NK-92 treated with Interleukin-12 subunit alpha and Interleukin-12 subunit beta, amount 100 ng/mL, for 24 hours (cell line): ENCODE measurements at regions not wholly inside any gene's neighbourhood (a gene's known extent, or its start where the extent isn't known, plus 50 kb on each side); places are given as distances from the start of the nearest gene placed in this dataset.
"Not testable (repeated sequence)": the region's sequence is repeated elsewhere in the genome, so short reads cannot be mapped to it uniquely, and the experiment has no call there.

Source experiments
- DNase-seq: peaks from one replicate; lab custom pipeline; 2025; lab: John Stamatoyannopoulos, UW

DNA sequence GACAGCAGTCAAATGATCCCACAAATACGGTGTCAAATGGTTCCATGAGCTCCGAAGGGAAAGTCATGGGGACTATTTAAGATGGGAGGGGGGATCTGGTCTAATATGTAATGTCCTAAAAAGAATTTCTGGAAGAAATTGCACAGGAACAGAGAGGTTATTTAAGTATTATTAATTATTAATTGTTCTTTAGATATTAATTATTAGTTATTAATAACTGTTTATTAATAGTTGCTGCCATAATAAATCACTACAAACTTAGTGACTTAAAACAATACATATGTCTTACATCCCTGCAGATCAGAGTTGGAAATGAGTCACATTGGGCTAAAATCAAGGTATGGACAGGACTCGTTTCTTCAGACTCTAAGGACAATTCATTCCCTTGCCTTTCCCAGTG, 588.2 kb upstream of the NR2F2 start:
- DNase-seq: no peak

- no peak for DNase-seq
Observed at GRCh38 chr15:95742836-95743235, 587.7 kb upstream of the NR2F2 start.

DNA sequence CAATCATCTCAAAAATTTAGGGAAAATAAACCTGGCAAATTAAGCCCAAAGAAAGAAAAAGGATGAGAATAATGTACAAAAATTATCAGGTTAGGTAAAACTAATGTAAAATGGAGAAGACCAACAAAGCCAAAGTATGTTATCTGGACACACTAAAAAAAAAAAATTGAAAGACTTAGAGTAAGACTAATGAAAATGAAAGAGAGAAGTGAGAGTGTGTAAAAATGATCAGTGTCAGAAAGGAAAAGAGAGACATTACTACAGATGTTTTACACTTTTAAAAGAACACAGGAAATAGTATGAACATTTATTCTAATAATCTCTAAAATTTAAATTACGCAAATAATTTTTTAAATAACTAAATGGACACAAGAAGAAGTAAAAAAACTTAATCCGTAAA, 573.3 kb upstream of the NR2F2 start:
- DNase-seq: no peak

GRCh38 chr15:95758451-95758850, 572.0 kb upstream of the NR2F2 start:
- DNase-seq: no peak

GRCh38 chr15:95758851-95759250, 571.6 kb upstream of the NR2F2 start:
- DNase-seq: no peak

DNA sequence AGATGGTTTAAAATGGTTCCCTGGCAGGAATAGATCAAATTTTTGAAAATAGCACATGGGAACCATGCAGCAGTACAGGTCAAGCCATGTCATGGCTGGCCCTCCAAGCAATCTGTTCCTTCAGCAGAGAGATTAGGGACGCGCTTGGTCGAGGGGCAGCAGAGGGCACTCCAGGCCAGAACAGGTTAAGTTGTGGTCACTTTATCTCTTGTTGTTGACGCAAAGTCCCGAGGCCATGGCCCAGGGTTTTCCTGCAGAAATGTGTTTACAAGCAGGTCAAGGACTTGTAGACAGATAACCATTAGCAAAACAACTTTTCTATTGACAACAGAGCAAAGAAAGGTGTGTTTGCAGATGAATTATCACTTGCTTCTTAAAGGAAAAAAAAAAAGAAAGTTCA, 570.0 kb upstream of the NR2F2 start:
- no peak for DNase-seq

GRCh38 chr15:95761501-95762165, 568.9 kb upstream of the NR2F2 start:
- DNase-seq: no peak

- DNase-seq: no peak
Observed at GRCh38 chr15:95763426-95763825, 567.1 kb upstream of the NR2F2 start.

DNA sequence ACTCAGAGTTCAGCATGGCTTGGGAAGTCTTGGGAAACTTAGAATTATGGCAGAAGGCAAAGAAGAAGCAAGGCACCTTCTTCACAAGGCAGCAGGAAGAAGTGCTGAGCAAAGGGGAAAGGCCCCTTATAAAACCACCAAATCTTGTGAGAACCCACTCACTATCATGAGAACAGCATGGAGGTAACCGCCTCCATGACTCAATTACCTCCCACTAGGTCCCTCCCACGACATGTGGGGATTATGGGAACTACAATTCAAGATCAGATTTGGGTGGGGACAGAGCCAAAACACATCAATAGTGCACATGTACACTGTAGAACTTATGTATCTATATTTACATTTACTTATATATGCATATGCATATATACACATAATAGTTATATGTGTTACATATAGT, 565.3 kb upstream of the NR2F2 start:
- no peak for DNase-seq

DNA sequence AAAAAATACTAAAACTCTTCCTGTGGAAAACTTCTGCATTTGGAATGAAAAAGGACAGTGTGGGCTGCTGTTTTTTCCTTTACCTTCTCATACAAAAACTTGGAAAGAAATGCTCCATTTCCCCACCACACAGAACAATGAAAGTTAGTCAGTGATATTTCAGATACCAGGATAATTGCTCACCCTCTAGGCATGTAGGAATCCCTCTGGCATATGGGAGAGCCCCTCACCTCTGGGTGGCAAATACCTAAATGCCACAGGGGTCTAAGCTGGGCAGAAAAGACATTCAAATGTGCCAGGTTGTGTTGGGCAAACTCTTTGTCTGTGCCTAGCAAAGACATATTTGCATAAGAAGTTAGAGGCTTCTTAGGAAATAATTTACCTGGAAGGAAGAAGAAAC, 560.3 kb upstream of the NR2F2 start:
- DNase-seq: no peak

GRCh38 chr15:95772982-95773381, 557.5 kb upstream of the NR2F2 start:
- no peak for DNase-seq

DNA sequence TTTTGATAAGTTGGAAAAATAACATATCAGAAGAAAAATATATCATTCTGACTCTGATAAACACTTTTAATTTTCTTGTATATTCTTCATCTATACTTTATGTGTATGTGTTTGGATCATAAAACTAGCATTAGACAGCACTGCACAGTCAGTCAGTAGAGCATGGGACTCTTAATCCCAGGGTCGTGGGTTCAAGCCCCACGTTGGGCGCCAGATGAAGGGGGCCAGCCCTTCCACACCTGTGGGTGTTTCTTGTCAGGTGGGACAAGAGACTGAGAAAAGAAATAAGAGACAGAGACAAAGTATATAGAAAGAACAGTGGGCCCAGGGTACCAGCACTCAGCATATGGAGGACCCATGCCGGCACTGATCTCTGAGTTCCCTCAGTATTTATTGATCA, 546.0 kb upstream of the NR2F2 start:
- DNase-seq: no peak

DNA sequence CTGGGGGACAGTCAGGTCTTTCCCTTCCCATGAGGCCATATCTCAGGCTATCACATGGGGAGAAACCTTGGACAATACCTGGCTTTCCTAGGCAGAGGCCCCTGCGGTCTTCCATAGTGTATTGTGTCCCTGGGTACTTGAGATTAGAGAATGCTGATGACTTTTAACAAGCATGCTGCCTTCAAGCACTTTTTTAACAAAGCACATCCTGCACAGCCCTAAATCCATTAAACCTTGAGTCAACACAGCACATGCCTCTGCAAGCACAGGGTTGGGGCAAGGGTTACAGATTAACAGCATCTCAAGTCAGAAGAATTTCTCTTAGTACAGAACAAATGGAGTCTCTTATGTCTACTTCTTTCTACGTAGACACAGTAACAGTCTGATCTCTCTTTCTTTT, 545.2 kb upstream of the NR2F2 start:
- DNase-seq: not testable (repeated sequence)

GRCh38 chr15:95793231-95793630, 537.3 kb upstream of the NR2F2 start:
- DNase-seq: no peak

GRCh38 chr15:95795386-95795785, 535.1 kb upstream of the NR2F2 start:
- no peak for DNase-seq

GRCh38 chr15:95799286-95800200, 531.0 kb upstream of the NR2F2 start:
- no peak for DNase-seq

DNA sequence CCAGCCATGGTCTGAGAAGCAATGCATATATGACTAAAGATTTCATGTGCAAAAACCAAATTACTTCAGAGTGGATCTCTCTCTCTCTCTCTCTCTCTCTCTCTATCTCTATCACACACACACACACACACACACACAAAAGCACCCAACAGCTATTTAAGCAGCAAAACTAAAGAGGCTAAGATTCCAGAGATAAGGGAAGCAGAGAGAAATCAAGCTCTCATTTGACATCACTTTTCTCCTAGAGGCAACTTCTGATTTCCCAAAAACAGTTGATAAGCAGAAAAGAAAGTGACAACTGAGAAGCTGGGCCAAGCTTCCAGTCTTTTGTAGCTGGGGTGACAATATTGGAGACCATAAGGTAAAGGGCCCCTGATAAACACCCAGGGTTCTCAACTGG, 526.0 kb upstream of the NR2F2 start:
- DNase-seq: no peak

DNA sequence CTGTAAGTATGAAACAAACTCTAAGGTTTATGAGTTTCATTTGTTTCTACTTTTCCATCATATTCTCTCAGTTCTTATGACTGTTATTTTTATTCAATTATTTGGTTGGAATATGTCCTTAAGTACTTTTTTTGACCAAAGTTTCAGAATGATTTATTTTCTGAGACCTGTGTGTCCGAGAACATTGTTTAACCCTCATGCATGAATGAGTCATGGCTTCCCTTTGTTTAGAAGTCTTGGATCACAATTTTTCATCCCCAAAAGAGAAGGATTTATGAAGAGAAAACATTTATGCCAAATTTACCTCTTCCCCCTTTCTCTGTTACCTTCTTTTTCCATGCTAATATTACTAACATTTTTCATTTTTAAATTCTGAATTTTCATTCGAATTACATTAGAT, 518.0 kb upstream of the NR2F2 start:
- no peak for DNase-seq

DNA sequence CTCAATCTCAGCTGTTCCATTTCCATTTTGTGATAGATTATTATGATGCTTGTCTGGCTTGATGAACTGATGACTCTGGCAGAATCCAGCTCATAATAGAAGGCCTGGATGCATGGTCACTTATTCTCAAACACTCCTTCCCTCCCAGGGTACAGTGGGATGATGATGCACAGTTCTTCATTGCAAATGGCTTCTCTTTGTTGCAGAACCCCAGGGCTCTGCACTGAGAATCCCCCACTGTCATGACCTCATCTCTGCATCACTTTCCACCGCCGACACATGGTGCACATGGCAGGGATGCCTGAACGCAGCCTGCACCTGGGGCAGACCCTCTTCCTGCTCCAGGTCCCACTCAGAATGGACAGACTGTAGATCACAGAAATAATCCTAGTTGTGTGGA, 515.6 kb upstream of the NR2F2 start:
- DNase-seq: no peak

- no peak for DNase-seq
Observed at GRCh38 chr15:95816591-95816990, 513.9 kb upstream of the NR2F2 start.

DNA sequence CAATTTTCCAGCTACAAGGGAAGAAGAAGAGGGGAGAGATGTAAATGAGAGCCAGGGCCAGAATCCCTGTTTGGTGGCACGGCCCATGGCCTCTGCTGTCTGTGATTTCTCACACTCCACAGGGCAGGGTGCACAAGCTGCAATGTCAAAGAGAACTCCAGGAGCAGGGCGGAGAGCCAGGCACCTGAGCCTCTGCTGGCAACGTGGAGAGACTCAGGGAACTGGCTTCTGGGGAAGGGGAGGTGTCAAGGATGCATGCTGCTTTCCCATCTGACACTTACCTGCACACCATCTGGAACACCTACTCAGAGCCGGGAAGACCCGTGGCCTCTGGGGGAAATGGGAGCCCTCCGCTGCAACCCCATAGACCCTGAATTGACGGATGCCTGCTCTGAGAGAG, 507.5 kb upstream of the NR2F2 start:
- no peak for DNase-seq

DNA sequence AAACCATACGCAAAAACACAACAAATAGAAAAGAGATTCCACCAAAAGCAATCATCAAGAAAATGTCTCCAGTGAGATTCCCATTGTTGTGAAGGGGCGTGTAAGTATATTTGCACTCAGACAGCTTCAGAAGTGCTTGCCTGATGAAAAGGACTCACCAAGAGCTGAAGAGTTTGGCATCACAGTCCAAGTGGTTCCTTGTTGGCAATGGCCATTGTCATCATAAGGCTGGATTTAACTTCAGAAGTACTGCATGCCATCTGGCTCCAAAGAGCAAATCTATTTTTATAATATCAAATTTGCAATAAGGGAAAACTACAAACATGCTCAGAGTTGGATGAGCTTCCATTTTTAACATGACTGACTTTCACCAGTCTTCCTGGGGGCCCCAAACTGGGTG, 505.3 kb upstream of the NR2F2 start:
- no peak for DNase-seq

GRCh38 chr15:95825671-95826411, 504.7 kb upstream of the NR2F2 start:
- DNase-seq: no peak
